ENCODE measurements at regions not wholly inside any gene's neighbourhood (a gene's known extent, or its start where the extent isn't known, plus 50 kb on each side); places are given as distances from the start of the nearest gene placed in this dataset.

- TF ChIP-seq EZH2 (optimal IDR thresholded peaks at IDR 0.05; ENCODE audit: low read depth, low read length), result no peak
- TF ChIP-seq CTCF (IDR thresholded peaks at IDR 0.05; ENCODE audit: low read length), result no peak
These were observed 306.2 kb upstream of the NT5E start for GRCh38 chr6:85143676-85144075.
